AG04450 (cell line): ENCODE measurements at regions not wholly inside any gene's neighbourhood (a gene's known extent, or its start where the extent isn't known, plus 50 kb on each side); places are given as distances from the start of the nearest gene placed in this dataset.

Source experiments
- CTCF ChIA-PET: fragments of 300-600, 350-600 bp; formaldehyde crosslinking; extraction: SDS; loops from one replicate; lab custom pipeline; 2022; ENCODE audit warnings: antibody characterized with exemption, inconsistent platforms; lab: Charles Lee
- POLR2A ChIA-PET: fragments of 350-600 bp; formaldehyde crosslinking; extraction: SDS; loops from one replicate; lab custom pipeline; 2021; ENCODE audit warnings: antibody characterized with exemption, inconsistent platforms; lab: Yijun Ruan, JAX
- DNase-seq: peaks from one replicate; pipeline ENCODE4 v3.0.0-alpha.2; 2011; ENCODE audit warnings: low read depth, low spot score
- H3K27ac ChIP-seq: one replicate; pipeline ENCODE4 v1.5.1; 2012; ENCODE audit warnings: low read depth, low read length, control low read depth
- H3K27me3 ChIP-seq: one replicate; pipeline ENCODE4 v1.6.0; 2012; ENCODE audit warnings: low read length; ENCODE audit not compliant: control insufficient read depth, insufficient read depth
- H3K4me3 ChIP-seq: 2 replicates; pipeline ENCODE4 v1.5.1; 2011; ENCODE audit warnings: mild to moderate bottlenecking, low read depth, low read length, control low read depth
- H3K9me3 ChIP-seq: 2 replicates; pipeline ENCODE4 v1.5.1; 2012; ENCODE audit warnings: low read length; ENCODE audit not compliant: control insufficient read depth, insufficient read depth
- TF ChIP-seq, protein P1 (sequence below): IDR thresholded peaks from 2 replicates; pipeline ENCODE4 v1.5.1; 2011; ENCODE audit warnings: low read depth, low read length, control low read depth, inconsistent platforms

GRCh38 chr7:125363873-125364272 is 434.2 kb upstream of the POT1 start:
- no peak overlapping the region for H3K27ac ChIP-seq
- H3K4me3 ChIP-seq, result no peak overlapping the region
- TF ChIP-seq, protein P1, sequence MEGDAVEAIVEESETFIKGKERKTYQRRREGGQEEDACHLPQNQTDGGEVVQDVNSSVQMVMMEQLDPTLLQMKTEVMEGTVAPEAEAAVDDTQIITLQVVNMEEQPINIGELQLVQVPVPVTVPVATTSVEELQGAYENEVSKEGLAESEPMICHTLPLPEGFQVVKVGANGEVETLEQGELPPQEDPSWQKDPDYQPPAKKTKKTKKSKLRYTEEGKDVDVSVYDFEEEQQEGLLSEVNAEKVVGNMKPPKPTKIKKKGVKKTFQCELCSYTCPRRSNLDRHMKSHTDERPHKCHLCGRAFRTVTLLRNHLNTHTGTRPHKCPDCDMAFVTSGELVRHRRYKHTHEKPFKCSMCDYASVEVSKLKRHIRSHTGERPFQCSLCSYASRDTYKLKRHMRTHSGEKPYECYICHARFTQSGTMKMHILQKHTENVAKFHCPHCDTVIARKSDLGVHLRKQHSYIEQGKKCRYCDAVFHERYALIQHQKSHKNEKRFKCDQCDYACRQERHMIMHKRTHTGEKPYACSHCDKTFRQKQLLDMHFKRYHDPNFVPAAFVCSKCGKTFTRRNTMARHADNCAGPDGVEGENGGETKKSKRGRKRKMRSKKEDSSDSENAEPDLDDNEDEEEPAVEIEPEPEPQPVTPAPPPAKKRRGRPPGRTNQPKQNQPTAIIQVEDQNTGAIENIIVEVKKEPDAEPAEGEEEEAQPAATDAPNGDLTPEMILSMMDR, result no peak
- ChIA-PET CTCF (no interaction called here), POLR2A (no interaction called here)
- no peak for DNase-seq
- H3K27me3 ChIP-seq, result no peaks in the 10 kb centered on the region
- H3K9me3 ChIP-seq, result peaks cover 7% of the 10 kb centered on the region; the same call in 1 of the 2 replicates

DNA sequence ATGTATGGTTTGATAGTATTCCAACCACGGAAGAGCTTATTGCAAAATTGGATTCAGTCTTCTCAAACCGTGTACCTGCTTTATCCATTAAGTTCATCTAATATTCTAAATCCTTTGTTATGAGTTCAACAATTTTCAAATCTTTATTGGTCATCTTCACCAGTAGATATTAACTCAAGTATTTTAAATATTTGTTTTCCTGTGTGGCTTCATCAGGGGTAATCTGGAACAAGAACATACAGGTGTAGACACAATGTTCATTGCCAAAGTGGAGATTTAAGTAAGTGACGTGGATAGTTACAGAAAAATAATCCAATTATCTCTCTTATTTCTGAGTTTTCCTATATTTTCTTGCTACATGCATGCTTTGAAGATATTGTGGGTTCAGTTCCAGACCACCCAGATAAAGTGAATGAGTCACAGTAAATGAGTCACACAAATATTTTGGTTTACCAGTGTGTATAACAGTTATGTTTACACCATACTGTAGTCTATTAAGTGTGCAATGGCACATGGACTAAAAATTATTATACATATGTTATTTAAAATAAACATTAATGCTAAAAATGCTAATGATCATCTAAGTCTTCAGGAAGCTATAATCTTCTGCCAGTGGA is 429.0 kb upstream of the POT1 start:
- ChIA-PET CTCF (no interaction called here), POLR2A (no interaction called here)
- Histone ChIP-seq H3K27me3 (no peaks in the 10 kb centered on the region), H3K4me3 (no peak overlapping the region), H3K9me3 (no peaks in the 10 kb centered on the region; the same call in 1 of the 2 replicates), H3K27ac (no peak overlapping the region)
- DNase-seq, result no peak
- TF ChIP-seq, protein P1, result no peak

- Histone ChIP-seq H3K4me3 (no peak overlapping the region), H3K9me3 (no peaks in the 10 kb centered on the region; the same call in 1 of the 2 replicates), H3K27me3 (no peaks in the 10 kb centered on the region), H3K27ac (no peak overlapping the region)
- ChIA-PET CTCF (no interaction called here), POLR2A (no interaction called here)
- DNase-seq, result no peak
- TF ChIP-seq, protein P1, result no peak
Measured at GRCh38 chr7:125357676-125358455, 428.2 kb upstream of the POT1 start.

- DNase-seq, result no peak
- ChIA-PET POLR2A (no interaction called here), CTCF (no interaction called here)
- no peaks in the 10 kb centered on the region for H3K27me3 ChIP-seq
- TF ChIP-seq, protein P1, result no peak
- no peaks in the 10 kb centered on the region for H3K9me3 ChIP-seq
- H3K4me3 ChIP-seq, result no peak overlapping the region
- no peak overlapping the region for H3K27ac ChIP-seq
Measured at GRCh38 chr7:125355899-125356298, 426.3 kb upstream of the POT1 start.

DNA sequence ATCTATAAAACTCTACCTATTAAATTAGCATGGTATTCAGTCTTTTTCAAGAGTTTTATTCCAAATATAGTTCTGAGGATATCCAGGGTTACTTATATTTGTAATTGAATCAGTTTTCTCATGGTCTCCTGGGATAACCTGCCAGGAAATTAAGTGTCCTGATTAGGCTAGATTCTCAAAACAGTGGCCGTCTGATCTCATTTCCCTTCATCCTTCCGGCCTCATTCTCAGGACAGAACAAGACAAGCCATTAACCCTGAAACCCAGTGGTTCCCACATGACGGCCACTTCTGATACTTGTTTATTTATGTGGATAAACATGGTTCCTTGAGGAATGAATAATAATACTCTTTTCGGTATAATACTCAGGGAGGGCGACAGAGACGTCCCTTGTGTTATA is 417.6 kb upstream of the POT1 start:
- no peaks in the 10 kb centered on the region for H3K27me3 ChIP-seq
- no peak overlapping the region for H3K4me3 ChIP-seq
- H3K27ac ChIP-seq, result no peak overlapping the region
- DNase-seq, result no peak
- CTCF ChIA-PET, result no interaction called here
- peaks cover 7% of the 10 kb centered on the region for H3K9me3 ChIP-seq
- TF ChIP-seq, protein P1, result no peak
- POLR2A ChIA-PET, result no interaction called here
